ENCODE measurements at regions not wholly inside any gene's neighbourhood (a gene's known extent, or its start where the extent isn't known, plus 50 kb on each side); places are given as distances from the start of the nearest gene placed in this dataset.

DNA sequence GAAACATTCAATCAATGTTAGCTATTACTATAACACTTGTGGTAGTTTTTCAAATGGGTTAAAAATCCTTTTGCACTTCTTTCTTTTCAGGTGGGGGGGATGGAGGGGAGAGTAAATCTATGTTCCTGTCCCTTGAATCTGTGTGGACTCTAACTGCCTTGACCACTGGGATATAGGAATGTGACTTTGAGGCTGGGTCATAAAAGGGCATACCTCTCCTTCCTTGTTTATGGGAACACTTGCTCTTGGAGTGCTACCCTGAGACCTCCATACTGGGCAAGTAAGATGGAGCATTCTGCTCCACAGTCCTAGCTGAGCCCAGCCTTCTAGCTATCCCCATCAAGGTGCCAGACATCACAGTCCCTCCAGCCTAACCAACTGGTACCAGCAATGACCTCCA, 89.3 kb upstream of the SIM2 start:
- intact Hi-C loops (cut with micrococcal nuclease) = no loop called here
- no peak overlapping the region for H3K27ac Mint-ChIP-seq
- H3K9me3 Mint-ChIP-seq = peaks cover 5% of the 10 kb centered on the region
- ChIA-PET CTCF (no interaction called here), POLR2A (no interaction called here)
- H3K27me3 Mint-ChIP-seq = peaks cover 13% of the 10 kb centered on the region
- DNase-seq = no peak
- no peak for ATAC-seq (ENCODE audit: low read depth)
- no peaks in the 10 kb centered on the region for H3K36me3 Mint-ChIP-seq (ENCODE audit: low read depth)
- no peaks in the 10 kb centered on the region for H3K4me1 Mint-ChIP-seq
- no peak overlapping the region for H3K4me3 Mint-ChIP-seq
- TF ChIP-seq, protein P1, sequence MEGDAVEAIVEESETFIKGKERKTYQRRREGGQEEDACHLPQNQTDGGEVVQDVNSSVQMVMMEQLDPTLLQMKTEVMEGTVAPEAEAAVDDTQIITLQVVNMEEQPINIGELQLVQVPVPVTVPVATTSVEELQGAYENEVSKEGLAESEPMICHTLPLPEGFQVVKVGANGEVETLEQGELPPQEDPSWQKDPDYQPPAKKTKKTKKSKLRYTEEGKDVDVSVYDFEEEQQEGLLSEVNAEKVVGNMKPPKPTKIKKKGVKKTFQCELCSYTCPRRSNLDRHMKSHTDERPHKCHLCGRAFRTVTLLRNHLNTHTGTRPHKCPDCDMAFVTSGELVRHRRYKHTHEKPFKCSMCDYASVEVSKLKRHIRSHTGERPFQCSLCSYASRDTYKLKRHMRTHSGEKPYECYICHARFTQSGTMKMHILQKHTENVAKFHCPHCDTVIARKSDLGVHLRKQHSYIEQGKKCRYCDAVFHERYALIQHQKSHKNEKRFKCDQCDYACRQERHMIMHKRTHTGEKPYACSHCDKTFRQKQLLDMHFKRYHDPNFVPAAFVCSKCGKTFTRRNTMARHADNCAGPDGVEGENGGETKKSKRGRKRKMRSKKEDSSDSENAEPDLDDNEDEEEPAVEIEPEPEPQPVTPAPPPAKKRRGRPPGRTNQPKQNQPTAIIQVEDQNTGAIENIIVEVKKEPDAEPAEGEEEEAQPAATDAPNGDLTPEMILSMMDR (IDR thresholded peaks at IDR 0.05) = no peak

- Mint-ChIP-seq H3K4me1 (no peaks in the 10 kb centered on the region), H3K27ac (no peak overlapping the region), H3K4me3 (no peak overlapping the region), H3K27me3 (peaks cover 11% of the 10 kb centered on the region), H3K36me3 (ENCODE audit: low read depth) (no peaks in the 10 kb centered on the region), H3K9me3 (peaks cover 5% of the 10 kb centered on the region)
- POLR2A ChIA-PET = no interaction called here
- TF ChIP-seq, protein P1 (IDR thresholded peaks at IDR 0.05) = no peak
- no peak for ATAC-seq (ENCODE audit: low read depth)
- CTCF ChIA-PET = no interaction called here
- DNase-seq = no peak
- intact Hi-C loops (cut with micrococcal nuclease) = no loop called here
Observed at GRCh38 chr21:36610201-36610600, 88.7 kb upstream of the SIM2 start.

GRCh38 chr21:36610935-36611334, 88.0 kb upstream of the SIM2 start:
- TF ChIP-seq, protein P1 (IDR thresholded peaks at IDR 0.05) = no peak
- Mint-ChIP-seq H3K4me3 (no peak overlapping the region), H3K27me3 (peaks cover 17% of the 10 kb centered on the region), H3K9me3 (peaks cover 5% of the 10 kb centered on the region), H3K36me3 (ENCODE audit: low read depth) (no peaks in the 10 kb centered on the region), H3K27ac (no peak overlapping the region), H3K4me1 (no peaks in the 10 kb centered on the region)
- POLR2A ChIA-PET = interaction anchor here (0.7 kb wide), 1 partner anchor 16 kb away, joined by 4 read pairs; no protein-coding TSS in a partner anchor
- CTCF ChIA-PET = no interaction called here
- ATAC-seq (ENCODE audit: low read depth) (no peak), DNase-seq (no peak)
- intact Hi-C loops (cut with micrococcal nuclease) = no loop called here

DNA sequence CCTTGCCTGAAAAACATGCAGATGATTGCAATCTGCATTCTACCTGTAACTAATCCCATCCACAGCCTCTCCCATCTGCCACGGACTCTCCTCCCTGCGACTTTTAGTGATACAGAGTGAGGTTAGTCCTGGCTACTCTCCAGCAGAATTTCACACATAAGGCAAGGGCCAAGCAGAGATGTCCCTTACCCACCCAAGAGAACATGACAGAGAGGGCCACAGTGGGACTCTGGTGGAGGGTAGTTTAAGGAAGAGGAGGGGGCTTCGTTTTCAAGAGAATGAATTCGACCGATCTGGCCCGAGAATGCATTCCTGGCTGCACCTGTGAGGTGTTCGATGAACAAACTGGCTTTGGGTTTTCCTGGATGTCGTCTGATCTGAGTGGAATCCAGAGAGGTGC, 87.5 kb upstream of the SIM2 start:
- Mint-ChIP-seq H3K4me1 (no peaks in the 10 kb centered on the region), H3K36me3 (ENCODE audit: low read depth) (no peaks in the 10 kb centered on the region), H3K27me3 (peaks cover 17% of the 10 kb centered on the region), H3K4me3 (no peak overlapping the region), H3K9me3 (peaks cover 5% of the 10 kb centered on the region), H3K27ac (no peak overlapping the region)
- TF ChIP-seq, protein P1 (IDR thresholded peaks at IDR 0.05) = no peak
- ATAC-seq (ENCODE audit: low read depth) = no peak
- no peak for DNase-seq
- CTCF ChIA-PET = no interaction called here
- intact Hi-C loops (cut with micrococcal nuclease) = no loop called here
- POLR2A ChIA-PET = interaction anchor here (0.7 kb wide), 1 partner anchor 17 kb away, joined by 4 read pairs; no protein-coding TSS in a partner anchor

DNA sequence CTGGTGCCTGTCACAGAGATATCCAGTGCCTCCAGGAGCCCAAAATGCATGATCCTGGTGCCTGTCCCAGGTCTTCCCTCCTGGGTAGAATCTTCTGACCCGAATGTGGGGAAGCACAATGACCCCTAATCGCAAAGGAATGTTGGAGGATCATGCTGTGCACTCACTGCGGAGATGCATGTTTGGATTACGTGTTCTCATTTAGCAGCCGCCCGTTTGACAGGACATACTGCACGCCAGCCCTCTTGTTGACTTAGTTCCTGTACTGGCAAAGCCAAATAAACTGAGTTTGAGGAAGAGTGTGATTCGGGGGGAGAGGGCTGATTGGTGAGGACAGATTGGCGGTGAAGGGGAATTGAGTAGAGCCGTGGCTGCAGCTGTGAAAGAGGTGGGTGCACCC, 85.9 kb upstream of the SIM2 start:
- intact Hi-C loops (cut with micrococcal nuclease) = no loop called here
- TF ChIP-seq, protein P1 (IDR thresholded peaks at IDR 0.05) = no peak
- Mint-ChIP-seq H3K27me3 (peaks cover 17% of the 10 kb centered on the region), H3K4me3 (no peak overlapping the region), H3K36me3 (ENCODE audit: low read depth) (no peaks in the 10 kb centered on the region), H3K27ac (no peak overlapping the region), H3K9me3 (peaks cover 5% of the 10 kb centered on the region), H3K4me1 (no peaks in the 10 kb centered on the region)
- ChIA-PET POLR2A (no interaction called here), CTCF (no interaction called here)
- no peak for ATAC-seq (ENCODE audit: low read depth)
- no peak for DNase-seq

Data from activated B cell treated with CpG ODN at 0.5 μM for 24 hours (primary cell).